OCI-LY7 (cell line): ENCODE measurements at regions not wholly inside any gene's neighbourhood (a gene's known extent, or its start where the extent isn't known, plus 50 kb on each side); places are given as distances from the start of the nearest gene placed in this dataset.

Experiments
- BruUV-seq: library from RNA; stranded (reverse); fragments of 400-500 nt; replicated peaks from 2 replicates; lab custom pipeline; 2021; lab: Mats Ljungman, UMichigan
- CTCF ChIA-PET: fragments of 300-600 bp; sonication (Branson Sonifier 250); formaldehyde crosslinking; loops from one replicate; lab custom pipeline; 2022; ENCODE audit warnings: antibody characterized with exemption; ENCODE audit not compliant: unreplicated experiment; lab: Charles Lee
- POLR2A ChIA-PET: fragments of 300-600 bp; sonication (Branson Sonifier 250); formaldehyde crosslinking; loops from one replicate; lab custom pipeline; 2022; ENCODE audit warnings: antibody characterized with exemption; lab: Charles Lee
- DNase-seq: peaks from one replicate; pipeline ENCODE4 v3.0.0-alpha.2; 2015; ENCODE audit warnings: low spot score
- H2AFZ ChIP-seq: fragments of 200-600 bp; sonication (generic), shearing (Covaris generic); 2 replicates; pipeline ENCODE4 v1.6.1; 2014; ENCODE audit warnings: mild to moderate bottlenecking, antibody characterized with exemption, low read length, moderate library complexity
- H3K27ac ChIP-seq: fragments of 200-600 bp; sonication (generic); 2 replicates; pipeline ENCODE4 v1.5.1; 2014; ENCODE audit warnings: mixed run types, low read depth, mild to moderate bottlenecking, moderate library complexity, low read length, inconsistent platforms; ENCODE audit not compliant: poor library complexity, severe bottlenecking
- H3K36me3 ChIP-seq: fragments of 200-600 bp; sonication (generic); 2 replicates; pipeline ENCODE4 v1.6.1; 2014; ENCODE audit warnings: mild to moderate bottlenecking, antibody characterized with exemption, low read length, moderate library complexity, mixed read lengths; ENCODE audit not compliant: insufficient read depth
- H3K4me1 ChIP-seq: fragments of 200-600 bp; sonication (generic); 2 replicates; pipeline ENCODE4 v1.5.1; 2014; ENCODE audit warnings: mild to moderate bottlenecking, low read length; ENCODE audit not compliant: insufficient read depth, poor library complexity, severe bottlenecking
- H3K4me2 ChIP-seq: fragments of 200-600 bp; sonication (generic); 2 replicates; pipeline ENCODE4 v1.6.1; 2014; ENCODE audit warnings: mild to moderate bottlenecking, low read length
- H3K4me3 ChIP-seq: fragments of 200-600 bp; sonication (generic); 2 replicates; pipeline ENCODE4 v1.5.1; 2014; ENCODE audit warnings: mild to moderate bottlenecking, low read depth, low read length; ENCODE audit not compliant: poor library complexity, severe bottlenecking
- H3K79me2 ChIP-seq: fragments of 200-600 bp; sonication (generic); 2 replicates; pipeline ENCODE4 v1.6.1; 2016; ENCODE audit warnings: low read depth, mild to moderate bottlenecking, low read length, moderate library complexity, mixed read lengths; ENCODE audit not compliant: insufficient read depth
- H3K9me2 ChIP-seq: fragments of 200-600 bp; sonication (generic); 2 replicates; pipeline ENCODE4 v1.6.1; 2016; ENCODE audit warnings: mild to moderate bottlenecking, low read length, mixed read lengths; ENCODE audit not compliant: insufficient read depth
- H3K9me3 ChIP-seq: fragments of 200-600 bp; sonication (generic); 2 replicates; pipeline ENCODE4 v1.6.1; 2014; ENCODE audit warnings: mild to moderate bottlenecking, mixed run types, low read length, mixed read lengths
- H4K20me1 ChIP-seq: fragments of 200-600 bp; sonication (generic); 2 replicates; pipeline ENCODE4 v1.6.1; 2014; ENCODE audit warnings: mild to moderate bottlenecking, antibody characterized with exemption, low read length, moderate library complexity, mixed read lengths; ENCODE audit not compliant: insufficient read depth
- CTCF ChIP-seq: fragments of 200-600 bp; sonication (generic); conservative IDR thresholded peaks from 2 replicates; pipeline ENCODE4 v1.5.1; 2014; ENCODE audit warnings: mild to moderate bottlenecking, antibody characterized with exemption, low read length, moderate library complexity, mixed read lengths
- EZH2phosphoT487 ChIP-seq: fragments of 200-600 bp; sonication (generic); IDR thresholded peaks from 2 replicates; pipeline ENCODE4 v1.6.1; 2018; ENCODE audit warnings: low read depth, borderline replicate concordance, mild to moderate bottlenecking, mixed run types, antibody characterized with exemption, low read length, moderate library complexity, mixed read lengths
- intact Hi-C: fragments of 100-400 bp; cut with micrococcal nuclease; formaldehyde crosslinking; loops from one replicate; pipeline ENCODE4 v1.10.0; 2022; ENCODE audit not compliant: unreplicated experiment

DNA sequence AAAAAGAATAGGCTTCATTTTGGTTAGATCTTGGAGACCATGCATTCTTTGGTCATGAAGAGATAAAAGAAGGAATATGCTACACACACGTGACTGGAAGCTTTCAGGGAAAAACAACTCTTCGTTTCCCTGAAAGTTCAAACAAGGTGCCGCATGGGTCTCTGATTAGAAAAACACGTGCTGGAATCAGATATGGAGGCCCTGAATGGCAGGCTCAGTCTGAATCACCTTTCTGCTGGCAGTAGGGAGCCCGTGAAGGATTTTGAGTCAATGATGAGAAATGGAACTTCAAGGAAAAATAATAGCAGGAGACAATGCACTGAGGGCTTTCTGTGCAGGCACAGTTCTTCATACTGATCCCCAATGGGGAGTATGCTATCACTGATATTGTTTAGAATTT is 99.8 kb upstream of the LRRN1 start:
- Histone ChIP-seq H3K27ac (no peak overlapping the region), H3K9me3 (no peaks in the 10 kb centered on the region), H2AFZ (no peak overlapping the region), H3K4me3 (no peak overlapping the region), H3K4me2 (no peak overlapping the region), H4K20me1 (no peaks in the 10 kb centered on the region), H3K36me3 (no peaks in the 10 kb centered on the region), H3K79me2 (no peaks in the 10 kb centered on the region), H3K4me1 (no peaks in the 10 kb centered on the region), H3K9me2 (no peaks in the 10 kb centered on the region)
- CTCF ChIA-PET = no interaction called here
- no peak for DNase-seq
- POLR2A ChIA-PET = interaction anchor here (0.5 kb wide), 1 partner anchor 470 kb away, joined by 3 read pairs; no protein-coding TSS in a partner anchor
- TF ChIP-seq CTCF (no peak), EZH2phosphoT487 (no peak)
- BruUV-seq = no TSS peak
- intact Hi-C loops = no loop called here

DNA sequence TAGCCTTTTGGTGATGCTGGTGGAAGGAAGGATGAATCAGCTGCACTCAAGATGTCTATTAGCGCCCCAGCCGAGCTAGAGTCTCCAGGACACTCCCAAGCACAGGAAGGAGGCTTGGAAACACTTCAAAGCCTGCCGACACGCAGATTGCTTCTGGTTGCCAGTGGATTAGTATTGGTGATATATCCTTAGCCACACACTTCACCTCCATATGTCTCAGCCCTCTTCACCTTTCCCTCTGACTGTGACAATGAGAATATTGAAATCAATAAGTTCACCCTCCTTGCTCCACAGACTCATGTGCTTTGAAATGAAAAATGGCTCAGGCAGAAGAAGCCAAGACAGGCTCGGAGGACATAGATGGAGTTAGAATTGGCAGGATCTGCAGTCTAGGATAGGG is 102.9 kb upstream of the LRRN1 start:
- Histone ChIP-seq H3K4me3 (no peak overlapping the region), H3K4me2 (no peak overlapping the region), H3K9me3 (no peaks in the 10 kb centered on the region), H3K79me2 (no peaks in the 10 kb centered on the region), H3K27ac (no peak overlapping the region), H2AFZ (no peak overlapping the region), H3K4me1 (no peaks in the 10 kb centered on the region), H4K20me1 (no peaks in the 10 kb centered on the region), H3K9me2 (no peaks in the 10 kb centered on the region), H3K36me3 (no peaks in the 10 kb centered on the region)
- intact Hi-C loops = no loop called here
- no peak for DNase-seq
- ChIA-PET CTCF (no interaction called here), POLR2A (no interaction called here)
- TF ChIP-seq CTCF (no peak), EZH2phosphoT487 (no peak)
- BruUV-seq = no TSS peak

GRCh38 chr3:3693593-3693992 is 105.6 kb upstream of the LRRN1 start:
- ChIA-PET POLR2A (no interaction called here), CTCF (no interaction called here)
- no peak overlapping the region for H2AFZ ChIP-seq
- no peaks in the 10 kb centered on the region for H3K9me3 ChIP-seq
- intact Hi-C loops = no loop called here
- TF ChIP-seq EZH2phosphoT487 (no peak), CTCF (no peak)
- no peak overlapping the region for H3K4me3 ChIP-seq
- H3K79me2 ChIP-seq = no peaks in the 10 kb centered on the region
- H4K20me1 ChIP-seq = no peaks in the 10 kb centered on the region
- no TSS peak for BruUV-seq
- no peak overlapping the region for H3K27ac ChIP-seq
- no peak overlapping the region for H3K4me2 ChIP-seq
- no peak for DNase-seq
- H3K4me1 ChIP-seq = no peaks in the 10 kb centered on the region
- no peaks in the 10 kb centered on the region for H3K9me2 ChIP-seq
- H3K36me3 ChIP-seq = no peaks in the 10 kb centered on the region
